ENCODE measurements at regions not wholly inside any gene's neighbourhood (a gene's known extent, or its start where the extent isn't known, plus 50 kb on each side); places are given as distances from the start of the nearest gene placed in this dataset.
"Not testable (repeated sequence)": the region's sequence is repeated elsewhere in the genome, so short reads cannot be mapped to it uniquely, and the experiment has no call there.

DNA sequence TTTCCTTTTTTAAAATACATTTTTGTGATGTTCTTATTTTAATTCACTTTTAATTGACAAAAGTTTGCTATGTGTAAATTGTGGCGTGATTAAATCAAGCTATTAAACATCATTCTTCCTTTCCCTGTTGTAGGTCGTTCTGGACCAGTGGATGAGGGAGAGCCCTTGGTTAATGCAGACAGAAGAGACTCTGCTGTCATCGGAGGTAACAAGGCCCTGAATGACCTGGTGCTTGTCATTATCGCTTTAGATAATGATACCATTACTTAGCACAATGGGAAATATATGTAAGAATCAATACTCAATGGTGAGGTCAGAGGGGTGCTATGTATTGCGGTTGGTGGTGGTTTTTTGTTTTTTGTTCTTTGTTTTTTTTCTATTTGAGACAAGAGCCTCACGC is 296.4 kb upstream of the SPATA31A3 start:
- H3K4me1 Mint-ChIP-seq; H3K4me3 Mint-ChIP-seq; DNase-seq; H3K27ac Mint-ChIP-seq; H3K36me3 Mint-ChIP-seq (ENCODE audit: low read depth); H3K27me3 Mint-ChIP-seq (ENCODE audit: low read depth, poor library complexity); H3K9me3 Mint-ChIP-seq: not testable (repeated sequence)

DNA sequence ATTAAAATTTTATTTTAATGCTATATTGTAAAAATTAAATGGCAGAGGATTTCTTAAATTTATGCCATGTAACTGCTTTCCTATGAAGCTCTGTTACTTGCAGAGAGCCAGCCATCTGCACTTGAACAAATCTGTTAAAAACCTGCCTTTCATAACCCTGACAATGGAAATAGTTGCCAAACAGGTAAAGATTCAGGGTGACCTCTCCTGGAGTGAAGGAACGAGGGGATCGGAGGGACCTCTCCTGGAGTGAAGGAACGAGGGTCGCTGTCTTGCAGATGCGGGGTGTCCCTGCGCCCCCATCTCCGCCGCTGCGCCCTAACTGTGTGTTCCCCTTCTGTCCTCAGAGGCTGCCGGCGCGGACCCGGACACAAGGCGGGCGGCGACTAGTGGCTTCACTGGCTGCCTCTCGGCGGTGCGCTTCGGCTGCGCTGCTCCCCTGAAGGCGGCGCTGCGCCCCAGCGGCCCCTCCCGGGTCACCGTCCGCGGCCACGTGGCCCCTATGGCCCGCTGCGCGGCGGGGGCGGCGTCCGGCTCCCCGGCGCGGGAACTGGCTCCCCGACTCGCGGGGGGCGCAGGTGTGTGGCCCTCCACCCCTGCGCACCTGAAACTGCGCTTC is 295.9 kb upstream of the SPATA31A3 start:
- not testable (repeated sequence) for H3K4me3 Mint-ChIP-seq; H3K36me3 Mint-ChIP-seq (ENCODE audit: low read depth); H3K27me3 Mint-ChIP-seq (ENCODE audit: low read depth, poor library complexity); H3K27ac Mint-ChIP-seq; H3K9me3 Mint-ChIP-seq; H3K4me1 Mint-ChIP-seq; DNase-seq

GRCh38 chr9:67284299-67284698 is 291.9 kb upstream of the SPATA31A3 start:
- not testable (repeated sequence) for H3K4me1 Mint-ChIP-seq; H3K27ac Mint-ChIP-seq; H3K27me3 Mint-ChIP-seq (ENCODE audit: low read depth, poor library complexity); H3K36me3 Mint-ChIP-seq (ENCODE audit: low read depth); H3K9me3 Mint-ChIP-seq; DNase-seq; H3K4me3 Mint-ChIP-seq

- not testable (repeated sequence) for H3K27me3 Mint-ChIP-seq (ENCODE audit: low read depth, poor library complexity); H3K4me3 Mint-ChIP-seq; H3K27ac Mint-ChIP-seq; DNase-seq; H3K9me3 Mint-ChIP-seq; H3K4me1 Mint-ChIP-seq; H3K36me3 Mint-ChIP-seq (ENCODE audit: low read depth)
Measured at GRCh38 chr9:67281574-67281973, 289.2 kb upstream of the SPATA31A3 start.

GRCh38 chr9:67269692-67270091 is 277.3 kb upstream of the SPATA31A3 start:
- not testable (repeated sequence) for H3K9me3 Mint-ChIP-seq; DNase-seq; H3K36me3 Mint-ChIP-seq (ENCODE audit: low read depth); H3K27ac Mint-ChIP-seq; H3K27me3 Mint-ChIP-seq (ENCODE audit: low read depth, poor library complexity); H3K4me1 Mint-ChIP-seq; H3K4me3 Mint-ChIP-seq

DNA sequence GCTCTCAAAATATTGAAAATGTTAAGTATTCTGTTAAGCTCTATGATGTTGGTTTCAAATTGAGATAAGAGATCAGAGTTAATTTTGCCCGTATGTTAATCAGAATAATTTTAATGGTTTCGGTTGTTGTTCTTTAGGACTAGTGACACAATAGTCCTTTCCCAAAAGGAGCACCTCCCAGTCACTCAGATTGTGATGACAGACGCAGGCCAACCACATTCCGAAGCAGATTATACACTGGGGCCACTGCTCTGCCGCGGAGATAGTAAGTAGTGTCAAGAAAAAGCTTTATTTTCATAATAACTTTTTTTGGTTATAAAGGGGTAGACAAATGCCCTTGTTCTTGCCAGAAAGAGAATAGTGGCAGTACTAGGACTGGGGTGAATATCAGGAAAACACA is 265.5 kb upstream of the SPATA31A3 start:
- H3K4me3 Mint-ChIP-seq, result not testable (repeated sequence)

GRCh38 chr9:67248967-67249366 is 256.6 kb upstream of the SPATA31A3 start:
- H3K4me1 Mint-ChIP-seq; H3K27me3 Mint-ChIP-seq (ENCODE audit: low read depth, poor library complexity); H3K27ac Mint-ChIP-seq; H3K36me3 Mint-ChIP-seq (ENCODE audit: low read depth); DNase-seq; H3K4me3 Mint-ChIP-seq; H3K9me3 Mint-ChIP-seq: not testable (repeated sequence)

More for the DNA sequence above, 265.5 kb upstream of the SPATA31A3 start:
- not testable (repeated sequence) for DNase-seq; H3K9me3 Mint-ChIP-seq; H3K36me3 Mint-ChIP-seq (ENCODE audit: low read depth); H3K4me1 Mint-ChIP-seq; H3K27ac Mint-ChIP-seq; H3K27me3 Mint-ChIP-seq (ENCODE audit: low read depth, poor library complexity)

GRCh38 chr9:67212073-67212472 is 219.7 kb upstream of the SPATA31A3 start:
- H3K9me3 Mint-ChIP-seq; DNase-seq; H3K4me3 Mint-ChIP-seq; H3K27ac Mint-ChIP-seq; H3K27me3 Mint-ChIP-seq (ENCODE audit: low read depth, poor library complexity); H3K36me3 Mint-ChIP-seq (ENCODE audit: low read depth); H3K4me1 Mint-ChIP-seq: not testable (repeated sequence)

DNA sequence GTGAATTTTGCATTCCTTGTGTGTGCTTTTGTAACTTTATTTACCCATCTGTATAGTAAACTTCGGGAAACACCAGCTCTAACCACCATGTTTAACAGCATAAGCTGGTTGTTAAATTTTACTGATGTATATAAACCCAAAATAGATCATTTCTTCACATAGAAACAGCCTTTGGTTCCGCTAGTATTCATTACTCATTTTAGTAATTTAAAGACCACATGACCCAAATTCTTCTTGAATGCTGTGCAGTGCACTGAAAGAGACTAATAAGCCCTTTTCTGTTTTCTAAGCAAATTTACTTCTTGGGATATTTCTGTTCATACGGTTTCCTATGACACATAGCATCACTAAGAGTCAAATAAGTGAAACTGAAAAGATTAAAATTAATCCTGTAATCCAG is 218.5 kb upstream of the SPATA31A3 start:
- H3K27ac Mint-ChIP-seq; H3K36me3 Mint-ChIP-seq (ENCODE audit: low read depth); H3K4me3 Mint-ChIP-seq; H3K27me3 Mint-ChIP-seq (ENCODE audit: low read depth, poor library complexity); H3K4me1 Mint-ChIP-seq; H3K9me3 Mint-ChIP-seq; DNase-seq: not testable (repeated sequence)

GRCh38 chr9:67208831-67209437 is 216.6 kb upstream of the SPATA31A3 start:
- not testable (repeated sequence) for H3K36me3 Mint-ChIP-seq (ENCODE audit: low read depth); H3K4me3 Mint-ChIP-seq

GRCh38 chr9:67196135-67196534 is 203.8 kb upstream of the SPATA31A3 start:
- not testable (repeated sequence) for H3K36me3 Mint-ChIP-seq (ENCODE audit: low read depth); H3K4me1 Mint-ChIP-seq; H3K9me3 Mint-ChIP-seq; H3K27ac Mint-ChIP-seq; DNase-seq; H3K27me3 Mint-ChIP-seq (ENCODE audit: low read depth, poor library complexity); H3K4me3 Mint-ChIP-seq

More at GRCh38 chr9:67208831-67209437, 216.6 kb upstream of the SPATA31A3 start:
- H3K27me3 Mint-ChIP-seq (ENCODE audit: low read depth, poor library complexity); H3K27ac Mint-ChIP-seq; DNase-seq; H3K4me1 Mint-ChIP-seq; H3K9me3 Mint-ChIP-seq: not testable (repeated sequence)

GRCh38 chr9:67195357-67195756 is 203.0 kb upstream of the SPATA31A3 start:
- not testable (repeated sequence) for H3K4me1 Mint-ChIP-seq; H3K27ac Mint-ChIP-seq; H3K27me3 Mint-ChIP-seq (ENCODE audit: low read depth, poor library complexity); H3K36me3 Mint-ChIP-seq (ENCODE audit: low read depth); DNase-seq; H3K4me3 Mint-ChIP-seq; H3K9me3 Mint-ChIP-seq

GRCh38 chr9:67179185-67179584 is 186.8 kb upstream of the SPATA31A3 start:
- not testable (repeated sequence) for H3K27me3 Mint-ChIP-seq (ENCODE audit: low read depth, poor library complexity); H3K4me1 Mint-ChIP-seq; H3K9me3 Mint-ChIP-seq; DNase-seq; H3K36me3 Mint-ChIP-seq (ENCODE audit: low read depth); H3K4me3 Mint-ChIP-seq; H3K27ac Mint-ChIP-seq

GRCh38 chr9:67175167-67175566 is 182.8 kb upstream of the SPATA31A3 start:
- not testable (repeated sequence) for H3K4me3 Mint-ChIP-seq; H3K27ac Mint-ChIP-seq; H3K9me3 Mint-ChIP-seq; H3K4me1 Mint-ChIP-seq; H3K36me3 Mint-ChIP-seq (ENCODE audit: low read depth); H3K27me3 Mint-ChIP-seq (ENCODE audit: low read depth, poor library complexity); DNase-seq

DNA sequence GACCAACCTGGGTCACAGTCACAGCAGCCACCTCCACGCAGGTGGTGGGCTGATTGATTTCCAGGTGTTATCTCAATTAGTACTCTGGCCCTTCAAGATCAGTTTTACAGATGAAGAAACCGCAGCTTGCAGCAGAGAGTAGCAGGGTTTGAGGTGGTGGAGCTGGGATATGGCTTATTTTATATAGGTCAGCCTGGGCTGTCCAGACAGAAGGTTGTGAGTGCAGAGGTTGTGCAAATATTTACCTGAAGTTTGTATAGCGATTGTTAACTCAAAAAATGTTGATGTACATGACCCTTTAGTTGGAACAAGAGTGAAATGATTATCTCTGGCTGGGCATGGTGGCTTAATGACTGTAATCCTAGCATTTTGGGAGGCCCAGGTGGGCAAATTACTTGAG is 179.4 kb upstream of the SPATA31A3 start:
- not testable (repeated sequence) for H3K27ac Mint-ChIP-seq; H3K27me3 Mint-ChIP-seq (ENCODE audit: low read depth, poor library complexity); H3K4me1 Mint-ChIP-seq; H3K36me3 Mint-ChIP-seq (ENCODE audit: low read depth); DNase-seq; H3K4me3 Mint-ChIP-seq; H3K9me3 Mint-ChIP-seq

All from nephron progenitor cell (in vitro differentiated cells).